ENCODE measurements at regions not wholly inside any gene's neighbourhood (a gene's known extent, or its start where the extent isn't known, plus 50 kb on each side); places are given as distances from the start of the nearest gene placed in this dataset.

DNA sequence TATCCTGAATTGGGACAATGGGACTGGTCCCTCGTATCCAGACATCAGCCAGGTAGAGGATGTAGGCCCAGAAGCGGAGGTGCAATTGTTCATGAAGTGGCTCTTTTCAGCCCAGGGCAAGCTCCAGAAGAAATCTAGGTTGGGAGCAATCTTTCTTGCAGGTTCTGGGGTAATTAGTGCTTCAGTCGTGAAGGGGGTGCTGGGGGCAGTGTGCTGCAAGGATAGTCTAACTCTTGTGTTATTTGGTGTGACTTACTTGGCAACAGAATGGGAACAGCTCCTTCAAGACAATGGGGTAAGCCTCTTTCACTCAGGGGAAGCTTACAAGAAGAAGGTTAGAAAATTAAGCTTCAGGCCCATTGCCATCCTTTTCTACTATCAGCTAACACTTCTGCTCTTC, 273.0 kb downstream of the DIPK2A start:
- TF ChIP-seq POLR2AphosphoS5 (IDR thresholded peaks at IDR 0.05) (no peak), POLR2A (IDR thresholded peaks at IDR 0.05) (no peak), EP300 (IDR thresholded peaks at IDR 0.05) (no peak)
- TF ChIP-seq, protein P1, sequence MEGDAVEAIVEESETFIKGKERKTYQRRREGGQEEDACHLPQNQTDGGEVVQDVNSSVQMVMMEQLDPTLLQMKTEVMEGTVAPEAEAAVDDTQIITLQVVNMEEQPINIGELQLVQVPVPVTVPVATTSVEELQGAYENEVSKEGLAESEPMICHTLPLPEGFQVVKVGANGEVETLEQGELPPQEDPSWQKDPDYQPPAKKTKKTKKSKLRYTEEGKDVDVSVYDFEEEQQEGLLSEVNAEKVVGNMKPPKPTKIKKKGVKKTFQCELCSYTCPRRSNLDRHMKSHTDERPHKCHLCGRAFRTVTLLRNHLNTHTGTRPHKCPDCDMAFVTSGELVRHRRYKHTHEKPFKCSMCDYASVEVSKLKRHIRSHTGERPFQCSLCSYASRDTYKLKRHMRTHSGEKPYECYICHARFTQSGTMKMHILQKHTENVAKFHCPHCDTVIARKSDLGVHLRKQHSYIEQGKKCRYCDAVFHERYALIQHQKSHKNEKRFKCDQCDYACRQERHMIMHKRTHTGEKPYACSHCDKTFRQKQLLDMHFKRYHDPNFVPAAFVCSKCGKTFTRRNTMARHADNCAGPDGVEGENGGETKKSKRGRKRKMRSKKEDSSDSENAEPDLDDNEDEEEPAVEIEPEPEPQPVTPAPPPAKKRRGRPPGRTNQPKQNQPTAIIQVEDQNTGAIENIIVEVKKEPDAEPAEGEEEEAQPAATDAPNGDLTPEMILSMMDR (IDR thresholded peaks at IDR 0.05), result no peak

Data from sigmoid colon (tissue), 4 donors.